SK-N-SH (cell line): ENCODE measurements at regions not wholly inside any gene's neighbourhood (a gene's known extent, or its start where the extent isn't known, plus 50 kb on each side); places are given as distances from the start of the nearest gene placed in this dataset.

Experiments
- CTCF ChIP-seq: fragments of 200-600 bp; sonication (generic); IDR thresholded peaks from 2 replicates; pipeline ENCODE4 v1.6.1; 2017; ENCODE audit warnings: antibody characterized with exemption, mild to moderate bottlenecking, moderate library complexity
- MEF2A ChIP-seq: IDR thresholded peaks from 2 replicates; pipeline ENCODE4 v1.4.0; 2012; ENCODE audit warnings: low read depth, borderline replicate concordance
- NFIC ChIP-seq: IDR thresholded peaks from 2 replicates; pipeline ENCODE4 v1.4.0; 2012; ENCODE audit warnings: borderline replicate concordance
- POLR2AphosphoS5 ChIP-seq: IDR thresholded peaks from 2 replicates; pipeline ENCODE4 v1.6.1; 2012; ENCODE audit warnings: low read depth, low read length
- RCOR1 ChIP-seq: fragments of 150-350 bp; IDR thresholded peaks from 2 replicates; pipeline ENCODE4 v1.6.1; 2017; ENCODE audit warnings: antibody characterized with exemption, low read length
- REST ChIP-seq: IDR thresholded peaks from 2 replicates; pipeline ENCODE4 v1.6.1; 2012; ENCODE audit warnings: mild to moderate bottlenecking, low read depth, low read length, moderate library complexity
- USF1 ChIP-seq: IDR thresholded peaks from 2 replicates; pipeline ENCODE4 v1.4.0; 2012; ENCODE audit warnings: low read depth, borderline replicate concordance
- USF2 ChIP-seq: fragments of 150-350 bp; IDR thresholded peaks from 2 replicates; pipeline ENCODE4 v1.6.1; 2017; ENCODE audit warnings: antibody characterized with exemption, low read length, low read depth, borderline replicate concordance

GRCh38 chr5:92907938-92908606 is 672.9 kb downstream of the NR2F1-AS1 start:
- TF ChIP-seq RCOR1: no peak
- TF ChIP-seq NFIC: no peak
- no peak for TF ChIP-seq REST
- no peak for TF ChIP-seq USF2
- TF ChIP-seq CTCF: no peak
- TF ChIP-seq MEF2A: peak; percentile 86; the same call in 1 of the 2 replicates
- TF ChIP-seq USF1: no peak
- TF ChIP-seq POLR2AphosphoS5: 0 out of 2 replicates have a peak, but pooled peaks have one; percentile 35
